ENCODE measurements at regions not wholly inside any gene's neighbourhood (a gene's known extent, or its start where the extent isn't known, plus 50 kb on each side); places are given as distances from the start of the nearest gene placed in this dataset.
A peak's percentile ranks its signal among the peaks of the same experiment; 100 is the strongest.

DNA sequence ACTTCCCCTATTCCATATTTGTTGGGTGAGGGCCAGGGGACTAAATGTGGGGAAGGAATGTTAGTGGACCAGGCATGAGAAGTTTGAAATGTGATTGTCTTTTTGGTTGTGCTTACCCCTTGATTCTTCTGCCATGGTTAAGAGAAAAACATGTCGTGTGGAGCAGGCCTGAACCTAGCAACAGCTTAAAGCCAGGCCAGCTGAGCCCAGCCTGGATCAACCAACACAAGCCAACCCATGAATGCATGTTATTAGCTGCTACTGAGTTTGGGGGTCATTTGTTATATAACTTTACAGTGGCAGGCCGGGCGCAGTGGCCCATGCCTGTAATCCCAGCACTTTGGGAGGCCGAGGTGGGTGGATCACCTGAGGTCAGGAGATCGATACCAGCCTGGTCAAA, 52.4 kb upstream of the TRIO start:
- DNase-seq: no peak
- in situ Hi-C loops (cut with HindIII; ENCODE audit: low pct_ligation_motif_present, low pct_unique_long_range_greater_than_20kb, low sequenced_read_pairs): no loop called here

DNA sequence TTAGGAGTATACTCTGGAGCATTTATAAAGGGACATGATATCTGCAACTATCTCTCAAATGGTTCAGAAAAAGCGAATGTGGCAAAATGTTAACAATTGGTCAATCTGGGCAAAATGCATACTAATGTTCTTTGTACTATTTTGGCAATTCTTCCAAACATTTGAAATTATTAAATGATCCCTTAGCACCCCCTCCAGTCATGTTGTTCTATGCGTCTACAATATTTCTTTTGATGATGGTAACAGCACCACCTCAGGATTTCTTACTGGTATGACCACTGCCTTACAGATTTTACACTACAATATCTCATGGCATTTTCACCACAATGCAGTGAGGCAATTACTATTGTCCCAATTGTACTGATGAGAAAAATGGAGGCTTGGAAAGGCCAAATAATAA, 52.9 kb upstream of the TRIO start:
- DNase-seq: no peak
- in situ Hi-C loops (cut with HindIII; ENCODE audit: low pct_ligation_motif_present, low pct_unique_long_range_greater_than_20kb, low sequenced_read_pairs): no loop called here

DNA sequence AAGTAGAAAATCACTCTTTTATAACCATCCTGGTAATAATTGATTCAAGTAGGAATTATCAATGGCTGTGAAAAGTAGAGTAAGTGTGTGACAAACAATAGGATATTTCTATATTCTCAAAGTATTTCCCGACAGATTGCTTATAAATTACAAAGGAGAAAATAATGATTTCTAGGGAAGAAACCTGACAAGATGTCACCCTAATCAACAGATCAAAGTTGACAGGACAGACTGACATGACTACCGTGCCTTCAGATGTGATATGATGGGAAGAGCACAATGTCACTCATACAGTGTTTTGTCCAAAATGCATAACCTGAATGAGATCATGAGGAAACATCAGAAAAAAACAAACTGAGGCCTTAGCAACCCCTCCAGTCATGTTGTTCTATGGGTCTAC, 53.9 kb upstream of the TRIO start:
- DNase-seq: no peak

DNA sequence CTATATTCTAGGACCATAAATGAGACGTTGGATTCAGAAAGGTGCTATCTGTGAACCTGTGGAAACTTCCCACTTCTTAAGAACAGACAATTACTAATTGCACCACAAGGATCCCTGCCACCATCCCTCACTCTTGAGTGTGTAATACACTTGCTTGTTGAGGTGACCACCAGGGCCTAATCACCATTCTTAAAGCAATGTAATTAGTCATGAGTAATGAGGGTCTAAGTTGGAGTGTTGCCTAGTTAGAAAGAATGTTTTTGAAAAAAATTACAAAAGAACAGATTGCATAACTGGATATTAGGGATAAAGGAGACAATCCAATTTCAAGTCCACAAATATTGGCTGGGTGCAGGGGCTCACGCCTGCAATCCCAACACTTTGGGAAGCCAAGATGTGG, 56.9 kb upstream of the TRIO start:
- no peak for DNase-seq
- in situ Hi-C loops (cut with HindIII; ENCODE audit: low pct_ligation_motif_present, low pct_unique_long_range_greater_than_20kb, low sequenced_read_pairs): no loop called here

More for the DNA sequence above, 53.9 kb upstream of the TRIO start:
- in situ Hi-C loops (cut with HindIII; ENCODE audit: low pct_ligation_motif_present, low pct_unique_long_range_greater_than_20kb, low sequenced_read_pairs): no loop called here

DNA sequence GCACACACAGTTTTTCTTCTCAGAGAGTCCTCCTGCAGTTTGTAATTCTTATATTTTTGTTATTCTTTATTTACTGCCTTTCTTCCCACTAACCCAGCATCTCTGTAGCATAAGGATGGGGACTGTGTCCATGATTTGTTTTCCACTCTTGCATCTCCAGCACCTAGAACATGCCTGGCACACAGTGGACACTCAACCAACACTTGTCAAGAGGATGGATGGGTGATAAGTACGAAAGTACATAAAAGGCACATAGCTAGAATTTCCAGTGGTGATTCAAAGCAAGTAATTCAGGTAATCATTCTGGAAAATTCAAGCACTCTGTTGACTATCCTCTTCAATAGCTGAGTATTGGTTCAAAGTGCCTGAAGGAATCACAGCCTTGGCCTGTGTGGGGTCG, 60.2 kb upstream of the TRIO start:
- DNase-seq: no peak
- in situ Hi-C loops (cut with HindIII; ENCODE audit: low pct_ligation_motif_present, low pct_unique_long_range_greater_than_20kb, low sequenced_read_pairs): no loop called here

DNA sequence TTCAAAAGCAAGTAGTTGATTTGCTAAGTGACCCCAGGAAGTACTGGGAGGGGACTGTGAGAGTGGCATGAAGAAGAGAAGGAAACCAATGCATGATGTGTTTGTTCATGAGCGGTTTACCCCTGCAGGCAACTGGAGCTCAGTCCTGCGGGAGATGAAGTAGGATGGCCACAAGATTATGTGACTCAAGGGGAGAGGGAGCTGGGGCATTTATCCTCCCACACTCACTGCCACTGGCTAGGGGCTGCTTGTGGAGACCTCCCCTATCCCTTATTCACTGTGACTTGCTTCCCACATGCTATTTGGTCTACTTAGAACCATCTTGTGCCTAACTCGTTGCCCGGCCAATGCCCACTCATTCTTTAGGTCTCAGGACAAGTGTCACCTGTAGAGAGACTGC, 60.6 kb upstream of the TRIO start:
- no peak for DNase-seq
- in situ Hi-C loops (cut with HindIII; ENCODE audit: low pct_ligation_motif_present, low pct_unique_long_range_greater_than_20kb, low sequenced_read_pairs): no loop called here

DNA sequence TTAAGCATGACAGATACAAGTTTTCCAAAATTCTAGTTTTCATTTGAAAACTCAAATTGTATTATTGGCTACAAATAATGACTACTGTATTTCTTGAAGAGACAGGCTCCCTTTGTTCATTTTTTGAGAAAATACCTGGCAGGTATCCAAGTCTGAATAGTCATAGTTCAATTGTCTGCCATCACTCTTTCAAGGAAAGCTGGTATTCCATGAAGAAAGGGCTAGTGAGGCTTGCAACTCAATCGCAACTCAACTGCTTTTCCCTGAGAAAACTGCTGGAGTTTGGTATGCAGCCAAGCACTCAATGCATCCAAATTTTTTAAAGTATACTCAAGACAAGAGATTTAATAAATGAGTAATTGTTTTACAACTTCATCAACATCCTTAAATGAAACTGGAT, 61.4 kb upstream of the TRIO start:
- DNase-seq: no peak
- in situ Hi-C loops (cut with HindIII; ENCODE audit: low pct_ligation_motif_present, low pct_unique_long_range_greater_than_20kb, low sequenced_read_pairs): no loop called here

DNA sequence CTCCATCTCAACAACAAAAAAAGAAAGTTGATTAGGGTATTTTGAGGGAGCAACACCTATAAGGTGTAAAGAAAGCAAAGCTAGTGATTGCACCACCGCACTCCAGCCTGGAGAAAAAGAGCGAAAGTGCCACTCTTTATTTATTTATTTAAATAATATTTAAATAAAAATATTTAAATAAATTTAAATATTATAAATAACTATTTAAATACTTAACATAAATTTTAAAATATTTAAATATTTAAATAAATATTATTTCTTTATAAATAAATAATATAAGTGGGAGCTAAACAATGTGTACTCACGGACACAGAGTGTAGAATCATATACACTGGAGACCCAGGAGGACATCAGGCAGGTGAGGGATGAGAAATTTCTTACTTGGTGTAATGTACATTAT, 64.4 kb upstream of the TRIO start:
- no peak for DNase-seq
- in situ Hi-C loops (cut with HindIII; ENCODE audit: low pct_ligation_motif_present, low pct_unique_long_range_greater_than_20kb, low sequenced_read_pairs): no loop called here

DNA sequence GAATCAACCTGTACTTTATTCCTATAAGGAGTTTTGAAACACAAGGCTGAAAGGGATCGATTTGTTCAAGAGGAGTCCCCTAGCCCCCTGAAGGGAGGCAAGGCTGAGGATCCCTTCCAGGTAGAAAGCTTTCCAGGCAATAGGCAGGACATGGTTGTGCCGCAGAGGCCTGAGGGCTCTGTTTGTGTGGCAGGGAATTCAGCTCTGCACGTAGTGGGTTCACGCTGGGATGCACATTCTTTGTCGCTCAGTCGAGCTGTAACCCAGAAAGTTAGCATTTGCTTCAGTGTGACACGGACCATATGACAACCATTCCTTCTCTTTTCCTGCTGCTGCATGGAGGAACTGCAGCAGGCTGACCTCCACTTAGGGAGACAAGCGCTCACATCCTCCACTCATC, 65.6 kb upstream of the TRIO start:
- DNase-seq: no peak
- in situ Hi-C loops (cut with HindIII; ENCODE audit: low pct_ligation_motif_present, low pct_unique_long_range_greater_than_20kb, low sequenced_read_pairs): no loop called here

DNA sequence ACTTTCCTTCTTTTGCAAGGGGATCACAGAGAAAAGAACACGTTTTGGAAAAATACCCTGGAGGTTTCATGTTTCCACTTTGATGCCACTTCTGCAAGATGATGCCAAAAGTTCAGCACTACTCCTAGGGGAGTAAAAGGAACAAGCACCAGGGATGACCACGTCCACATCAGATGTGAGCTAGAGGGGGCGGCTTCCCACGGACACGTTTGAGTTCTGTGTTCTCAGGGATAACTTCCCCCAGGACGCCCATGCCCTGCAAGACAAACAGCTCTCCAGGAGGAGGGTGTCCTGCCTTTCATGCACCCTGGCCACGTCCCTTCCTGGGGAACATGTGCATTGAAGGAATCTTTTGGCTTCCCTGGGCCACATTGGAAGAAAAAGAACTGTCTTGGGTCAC, 66.6 kb upstream of the TRIO start:
- DNase-seq: no peak
- in situ Hi-C loops (cut with HindIII; ENCODE audit: low pct_ligation_motif_present, low pct_unique_long_range_greater_than_20kb, low sequenced_read_pairs): no loop called here

DNA sequence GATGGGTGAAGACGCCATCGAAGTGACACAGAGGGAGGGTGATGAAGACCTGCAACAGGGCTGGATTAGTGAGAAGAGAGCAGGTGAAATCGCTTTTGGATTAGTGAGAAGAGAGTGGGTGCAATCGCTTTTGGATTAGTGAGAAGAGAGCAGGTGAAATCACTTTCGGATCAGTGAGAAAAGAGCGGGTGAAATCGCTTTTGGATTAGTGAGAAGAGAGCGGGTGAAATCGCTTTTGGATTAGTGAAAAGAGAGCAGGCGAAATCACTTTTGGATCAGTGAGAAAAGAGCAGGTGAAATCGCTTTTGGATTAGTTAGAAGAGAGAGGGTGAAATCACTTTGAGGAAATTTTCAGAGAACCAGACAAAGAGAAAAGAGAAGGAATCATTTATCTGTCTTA, 67.2 kb upstream of the TRIO start:
- no peak for DNase-seq
- in situ Hi-C loops (cut with HindIII; ENCODE audit: low pct_ligation_motif_present, low pct_unique_long_range_greater_than_20kb, low sequenced_read_pairs): no loop called here

DNA sequence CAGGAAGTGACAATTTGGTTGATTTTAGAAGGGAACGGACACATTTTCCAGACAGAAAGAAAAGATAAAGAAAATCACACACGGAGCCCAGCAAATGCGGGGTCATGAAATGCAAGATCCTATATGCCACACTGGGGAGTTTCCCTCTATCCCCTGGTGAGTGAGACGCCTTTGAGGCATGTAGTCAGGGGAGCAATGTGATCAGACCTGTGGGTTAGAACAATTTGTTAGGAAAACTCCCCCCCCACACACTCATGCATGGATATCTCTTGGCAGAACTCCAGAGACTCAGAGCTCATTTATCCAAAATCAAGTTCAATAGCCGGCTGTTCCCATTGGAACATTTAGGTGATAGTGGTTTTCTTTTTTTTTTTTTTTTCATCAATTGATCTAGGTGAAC, 71.7 kb upstream of the TRIO start:
- in situ Hi-C loops (cut with HindIII; ENCODE audit: low pct_ligation_motif_present, low pct_unique_long_range_greater_than_20kb, low sequenced_read_pairs): no loop called here
- no peak for DNase-seq

DNA sequence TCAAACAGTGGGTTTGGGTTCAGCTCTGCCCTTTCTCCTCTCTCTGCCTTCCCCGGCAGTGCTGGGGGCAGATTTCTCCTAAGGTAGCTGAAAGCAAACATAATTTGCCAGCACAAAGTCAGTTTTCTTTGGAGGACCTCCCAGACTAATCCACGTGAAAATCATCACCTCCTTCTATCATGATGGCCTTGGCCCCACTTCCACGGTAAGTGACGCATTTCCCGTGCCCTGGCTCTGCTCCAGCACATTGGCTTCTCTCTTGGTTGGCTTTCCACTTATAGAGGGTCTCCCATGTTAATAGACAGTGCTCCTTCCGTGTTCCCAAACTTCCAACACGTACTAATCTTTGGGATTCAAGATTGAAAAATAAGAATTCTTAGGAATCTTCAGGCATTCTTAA, 74.1 kb upstream of the TRIO start:
- in situ Hi-C loops (cut with HindIII; ENCODE audit: low pct_ligation_motif_present, low pct_unique_long_range_greater_than_20kb, low sequenced_read_pairs): no loop called here
- no peak for DNase-seq

DNA sequence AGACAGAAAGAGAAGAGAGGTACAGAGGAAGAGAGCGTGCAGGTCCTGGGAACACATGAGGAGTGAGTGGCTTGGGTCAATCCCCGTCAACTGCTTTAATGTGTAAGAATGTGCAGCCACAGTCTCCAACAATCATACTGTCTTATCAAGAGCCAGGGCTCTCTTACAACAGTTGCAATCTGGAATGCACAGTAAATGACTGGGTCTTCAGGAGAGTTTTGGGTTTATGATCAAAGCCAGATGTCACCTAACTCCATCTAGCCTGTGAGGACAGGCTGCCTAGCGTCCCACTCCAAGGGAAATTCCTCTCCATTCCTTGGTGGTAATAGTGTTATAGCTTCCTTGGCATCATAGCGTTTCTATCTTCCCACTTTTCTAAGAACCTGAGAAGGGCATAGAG, 75.0 kb upstream of the TRIO start:
- in situ Hi-C loops (cut with HindIII; ENCODE audit: low pct_ligation_motif_present, low pct_unique_long_range_greater_than_20kb, low sequenced_read_pairs): no loop called here
- DNase-seq: no peak

DNA sequence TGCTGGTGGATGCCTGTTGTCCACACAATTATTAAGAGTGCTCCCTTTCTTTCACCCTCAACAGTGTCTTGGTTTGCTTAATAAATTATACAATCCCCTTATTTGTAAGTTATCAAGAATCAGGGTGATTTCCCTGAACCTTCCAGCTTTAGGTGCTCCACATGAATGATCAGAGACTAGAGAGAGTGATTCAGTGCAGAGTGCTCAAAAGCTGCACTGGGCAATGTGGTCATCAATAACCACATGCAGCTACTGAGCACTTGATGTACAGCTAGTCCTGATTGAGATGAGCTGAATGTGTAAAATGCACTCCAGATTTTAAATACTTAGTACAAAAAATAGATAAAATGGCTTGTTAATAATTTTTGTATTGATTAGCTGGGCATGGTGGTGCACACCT, 76.8 kb upstream of the TRIO start:
- DNase-seq: peak; percentile 19
- in situ Hi-C loops (cut with HindIII; ENCODE audit: low pct_ligation_motif_present, low pct_unique_long_range_greater_than_20kb, low sequenced_read_pairs): no loop called here

DNA sequence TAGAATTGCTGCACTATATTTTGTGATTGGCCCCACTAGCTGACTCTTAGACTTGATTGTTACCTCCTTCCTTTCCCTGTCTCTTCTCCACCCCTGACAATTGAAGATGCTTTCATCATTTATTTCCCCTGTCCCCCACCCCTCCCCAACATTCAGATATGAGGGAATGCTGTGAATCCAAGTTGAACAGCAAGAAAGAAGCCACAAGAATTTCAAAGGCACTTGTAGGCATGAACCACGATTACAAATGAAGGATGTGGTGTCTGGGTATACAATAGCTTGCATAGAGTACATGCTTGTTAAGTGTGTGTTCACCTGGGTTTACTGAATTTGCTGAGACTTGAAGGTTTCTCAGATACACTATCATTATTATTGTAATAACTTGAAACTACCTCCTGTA, 78.3 kb upstream of the TRIO start:
- DNase-seq: peak; percentile 67
- in situ Hi-C loops (cut with HindIII; ENCODE audit: low pct_ligation_motif_present, low pct_unique_long_range_greater_than_20kb, low sequenced_read_pairs): no loop called here

DNA sequence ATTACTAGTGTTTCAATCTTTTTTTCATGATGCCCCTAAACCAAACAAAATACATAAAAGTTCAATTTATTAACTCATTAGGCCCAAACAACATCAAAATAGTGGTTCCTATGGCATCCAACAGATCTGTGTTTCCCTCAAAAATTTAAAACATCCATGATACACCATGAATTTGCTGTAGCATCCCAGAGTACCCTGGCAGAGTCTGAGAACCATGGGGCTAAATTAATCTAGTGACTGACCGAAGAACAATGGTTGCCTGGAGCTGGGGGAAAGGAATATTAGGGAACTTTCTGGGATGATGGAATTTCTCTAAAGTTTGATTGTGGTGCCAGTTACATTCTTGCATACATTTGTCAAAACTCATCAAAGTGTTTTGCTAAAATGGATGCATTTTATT, 79.5 kb upstream of the TRIO start:
- in situ Hi-C loops (cut with HindIII; ENCODE audit: low pct_ligation_motif_present, low pct_unique_long_range_greater_than_20kb, low sequenced_read_pairs): no loop called here
- no peak for DNase-seq

DNA sequence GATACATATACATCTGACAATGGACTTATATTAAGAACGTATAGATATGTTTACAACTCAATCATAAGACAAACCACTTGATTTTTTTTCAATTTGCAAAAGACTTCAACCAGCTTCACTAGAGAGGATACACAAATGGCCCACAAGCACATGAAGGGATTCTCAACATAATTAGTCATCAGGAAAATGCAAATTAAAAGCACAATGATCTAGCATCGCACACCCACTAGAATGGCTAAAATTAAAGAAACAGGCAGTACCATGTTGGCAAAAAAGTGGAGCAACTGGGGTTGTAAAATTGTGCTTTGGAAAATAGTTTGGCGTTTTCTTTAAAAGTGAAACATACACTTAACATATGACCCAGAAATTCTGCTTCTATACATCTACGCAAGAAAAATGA, 80.0 kb upstream of the TRIO start:
- in situ Hi-C loops (cut with HindIII; ENCODE audit: low pct_ligation_motif_present, low pct_unique_long_range_greater_than_20kb, low sequenced_read_pairs): no loop called here
- DNase-seq: no peak

DNA sequence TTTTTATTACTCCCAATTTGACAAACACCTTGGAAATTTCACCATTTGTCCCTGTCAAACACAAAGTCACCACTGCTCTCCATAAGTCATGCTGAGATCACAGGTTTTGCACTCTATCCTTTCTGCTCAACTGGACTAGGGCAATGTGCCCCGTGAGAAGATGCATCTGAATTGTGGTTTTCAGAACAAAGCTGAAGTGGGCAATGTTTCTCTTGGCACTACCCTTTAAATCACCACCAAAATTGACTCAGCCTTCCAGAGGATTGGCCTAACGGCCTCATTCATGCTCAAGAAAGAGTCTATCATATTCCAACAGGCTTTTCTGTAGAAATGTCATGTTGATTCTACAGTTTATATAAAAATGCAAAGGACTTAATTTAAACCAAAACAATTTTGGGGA, 81.0 kb upstream of the TRIO start:
- no peak for DNase-seq

DNA sequence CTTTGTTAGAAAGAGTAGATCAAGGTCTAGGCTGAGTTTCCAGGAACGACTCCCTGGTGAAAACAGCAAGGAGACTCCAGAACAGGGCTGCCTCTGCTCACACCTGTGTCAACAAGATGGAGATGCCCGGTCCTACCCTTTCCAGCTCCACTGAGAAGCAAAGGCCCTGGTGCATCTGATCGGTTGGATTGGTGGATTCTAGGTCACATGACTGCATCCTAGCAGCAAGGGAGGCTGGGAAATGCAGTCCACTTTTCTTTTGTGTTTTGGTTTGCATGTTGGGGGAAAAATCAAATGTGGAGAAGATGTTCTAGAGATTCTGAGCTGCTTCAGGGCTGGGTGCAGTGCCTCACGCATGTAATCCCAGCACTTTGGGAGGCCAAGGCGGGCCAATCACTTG, 82.0 kb upstream of the TRIO start:
- in situ Hi-C loops (cut with HindIII; ENCODE audit: low pct_ligation_motif_present, low pct_unique_long_range_greater_than_20kb, low sequenced_read_pairs): no loop called here
- no peak for DNase-seq

More for the DNA sequence above, 81.0 kb upstream of the TRIO start:
- in situ Hi-C loops (cut with HindIII; ENCODE audit: low pct_ligation_motif_present, low pct_unique_long_range_greater_than_20kb, low sequenced_read_pairs): no loop called here

DNA sequence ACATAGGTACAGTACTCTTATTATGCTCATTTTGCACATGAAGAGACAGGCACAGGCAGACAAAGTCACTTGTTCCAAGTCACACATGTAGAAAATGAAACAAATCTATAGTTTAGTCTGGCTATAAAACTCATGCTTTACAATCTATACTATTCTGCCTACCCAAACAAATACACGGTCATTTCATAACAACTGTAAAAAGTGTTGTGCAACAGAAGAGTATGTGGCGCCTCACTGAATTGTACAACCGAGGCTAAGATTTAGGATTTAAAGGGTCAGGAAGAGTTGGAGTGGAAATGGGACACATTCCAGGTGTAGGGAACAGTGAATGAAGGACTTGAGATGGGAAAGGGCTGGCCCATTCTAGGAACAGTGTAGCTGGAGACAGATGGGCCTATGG, 82.9 kb upstream of the TRIO start:
- DNase-seq: no peak
- in situ Hi-C loops (cut with HindIII; ENCODE audit: low pct_ligation_motif_present, low pct_unique_long_range_greater_than_20kb, low sequenced_read_pairs): no loop called here

DNA sequence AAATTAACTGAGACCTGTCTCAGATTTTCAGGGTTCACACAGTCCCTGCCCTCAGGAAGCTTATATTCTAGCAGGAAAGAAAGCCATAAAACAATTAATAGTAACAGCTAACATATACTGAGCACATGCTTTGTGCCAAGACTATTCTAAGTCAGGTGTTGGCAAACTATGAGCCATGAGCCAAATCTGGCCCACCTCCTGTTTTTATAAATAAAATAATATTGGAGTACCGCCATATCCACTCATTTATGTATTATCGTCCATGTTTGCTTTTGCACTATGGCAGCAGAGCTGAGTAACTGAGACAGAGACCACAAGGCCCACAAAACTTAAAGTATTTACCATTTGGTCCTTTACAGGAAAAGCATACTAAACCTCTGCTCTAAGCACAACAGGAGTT, 83.3 kb upstream of the TRIO start:
- DNase-seq: no peak

More for the DNA sequence above, 83.3 kb upstream of the TRIO start:
- in situ Hi-C loops (cut with HindIII; ENCODE audit: low pct_ligation_motif_present, low pct_unique_long_range_greater_than_20kb, low sequenced_read_pairs): no loop called here
